Myocyte (in vitro differentiated cells): ENCODE measurements at regions not wholly inside any gene's neighbourhood (a gene's known extent, or its start where the extent isn't known, plus 50 kb on each side); places are given as distances from the start of the nearest gene placed in this dataset.
A peak's percentile ranks its signal among the peaks of the same experiment; 100 is the strongest.

ENCODE experiments used
- DNase-seq: peaks from one replicate; pipeline ENCODE4 v3.0.0-alpha.2; 2012; ENCODE audit warnings: low read depth

- no peak for DNase-seq
Observed at GRCh38 chr7:98467570-98468312, 66.9 kb upstream of the BAIAP2L1 start.

GRCh38 chr7:98465022-98465421 lies 64.1 kb upstream of the BAIAP2L1 start:
- DNase-seq, result no peak

GRCh38 chr7:98464558-98464940 lies 63.7 kb upstream of the BAIAP2L1 start:
- DNase-seq, result peak; percentile 86

- no peak for DNase-seq
Observed at GRCh38 chr7:98463837-98464557, 63.1 kb upstream of the BAIAP2L1 start.

- DNase-seq, result no peak
Observed at GRCh38 chr7:98462911-98463633, 62.2 kb upstream of the BAIAP2L1 start.

GRCh38 chr7:98460902-98461301 lies 60.0 kb upstream of the BAIAP2L1 start:
- no peak for DNase-seq

- DNase-seq, result no peak
Observed at GRCh38 chr7:98459529-98459928, 58.6 kb upstream of the BAIAP2L1 start.

GRCh38 chr7:98458090-98458875 lies 57.4 kb upstream of the BAIAP2L1 start:
- DNase-seq, result no peak

- peak; percentile 98 for DNase-seq
Observed at GRCh38 chr7:98456866-98457265, 56.0 kb upstream of the BAIAP2L1 start.

- no peak for DNase-seq
Observed at GRCh38 chr7:98452791-98453190, 51.9 kb upstream of the BAIAP2L1 start.
